Posterior vena cava (tissue), 2 donors: ENCODE measurements at regions not wholly inside any gene's neighbourhood (a gene's known extent, or its start where the extent isn't known, plus 50 kb on each side); places are given as distances from the start of the nearest gene placed in this dataset.

Source experiments
- DNase-seq: peaks from one replicate; pipeline ENCODE4 v3.0.0-alpha.2; 2020; ENCODE audit warnings: low spot score
- intact Hi-C, 2 donors: fragments of 100-400 bp; cut with DNase I; formaldehyde crosslinking; loops; one replicate each; pipeline versions ENCODE4 v1.14.1 to v1.14.2; 2022 to 2023
- donor health status: DM: yes; HTN: yes; CAD: no.
- donor health status: DM: yes; HTN: yes; CAD: no.

DNA sequence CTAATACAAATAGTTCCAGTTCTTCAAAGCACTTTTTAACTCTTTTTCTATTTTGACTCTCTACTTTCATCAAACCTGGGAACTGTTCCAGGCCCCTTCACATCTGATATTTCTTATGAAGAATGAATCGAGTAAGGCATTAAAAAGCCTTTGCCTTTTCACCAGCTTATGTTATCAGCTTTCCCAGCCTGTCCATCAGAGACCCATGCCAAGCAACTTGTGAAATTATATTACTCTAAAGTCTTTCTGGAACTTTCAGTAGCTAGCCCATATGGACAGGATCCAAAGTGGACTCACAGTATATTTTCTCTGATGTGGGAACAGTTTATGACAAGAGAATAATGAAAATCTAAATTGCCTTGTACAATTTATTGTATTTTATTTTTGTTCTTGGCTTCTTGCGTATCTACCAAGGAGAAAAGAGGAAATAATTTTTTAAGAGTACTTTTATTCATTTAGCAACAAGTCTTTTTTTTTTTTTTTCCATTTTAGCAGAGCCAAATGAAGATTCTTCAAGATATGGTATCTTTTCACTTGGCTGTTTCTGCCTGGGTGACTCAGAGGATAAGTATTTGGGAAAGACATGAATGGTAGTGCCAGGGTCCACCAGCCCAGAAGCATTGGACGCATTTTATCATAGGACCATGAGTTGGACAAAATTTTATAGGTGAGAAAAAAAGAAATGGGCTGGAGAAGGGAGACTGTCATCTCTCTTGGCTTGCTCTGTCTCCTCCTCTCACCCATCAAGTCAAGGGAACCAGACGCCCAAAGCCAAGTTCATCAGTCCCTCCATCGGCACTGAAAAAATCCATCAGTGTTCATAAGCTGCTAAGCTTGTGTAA is 195.8 kb upstream of the NEBL start:
- intact Hi-C loops: no loop called here
- no peak for DNase-seq

DNA sequence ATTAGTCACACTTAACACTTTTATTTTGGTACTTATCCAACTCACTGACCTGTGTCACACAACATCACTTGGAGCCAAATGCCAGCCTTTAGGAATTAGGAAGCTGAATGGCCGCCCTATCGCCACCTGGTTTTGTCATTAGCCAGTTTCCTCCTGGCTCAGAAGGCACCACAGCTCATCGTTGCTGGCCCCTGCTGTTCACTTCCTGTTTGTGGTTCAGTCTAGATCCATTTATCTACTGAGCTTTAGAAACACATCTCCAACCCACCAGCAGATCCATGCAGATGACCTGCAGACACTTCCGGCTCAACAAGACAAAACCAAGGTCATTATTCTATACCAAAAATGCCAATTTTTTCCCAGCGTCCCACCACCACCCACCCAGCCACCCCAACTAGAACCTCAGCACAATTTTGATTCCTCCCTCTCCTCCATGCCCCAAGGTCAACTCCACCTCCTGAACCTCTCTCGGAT is 193.5 kb upstream of the NEBL start:
- intact Hi-C loops: no loop called here
- no peak for DNase-seq

DNA sequence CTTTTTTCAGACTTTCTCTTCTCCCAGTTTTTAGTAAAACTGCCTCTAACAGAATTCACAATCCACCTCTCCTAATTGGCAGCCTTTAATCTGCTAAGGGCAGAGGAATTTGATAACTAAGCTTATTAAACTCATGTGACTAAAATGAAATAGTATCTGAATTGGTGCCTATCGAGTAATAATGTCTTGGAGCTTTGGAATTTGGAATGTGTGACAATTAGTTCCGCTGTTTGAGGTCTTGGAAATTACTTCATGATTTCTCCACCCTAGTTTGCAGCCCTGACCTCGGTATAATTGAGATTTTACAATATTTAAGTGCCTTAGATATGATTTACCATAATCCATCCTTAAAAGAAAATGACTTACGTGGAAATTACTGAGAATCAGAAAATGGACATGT is 190.4 kb upstream of the NEBL start:
- intact Hi-C loops: no loop called here
- no peak for DNase-seq

DNA sequence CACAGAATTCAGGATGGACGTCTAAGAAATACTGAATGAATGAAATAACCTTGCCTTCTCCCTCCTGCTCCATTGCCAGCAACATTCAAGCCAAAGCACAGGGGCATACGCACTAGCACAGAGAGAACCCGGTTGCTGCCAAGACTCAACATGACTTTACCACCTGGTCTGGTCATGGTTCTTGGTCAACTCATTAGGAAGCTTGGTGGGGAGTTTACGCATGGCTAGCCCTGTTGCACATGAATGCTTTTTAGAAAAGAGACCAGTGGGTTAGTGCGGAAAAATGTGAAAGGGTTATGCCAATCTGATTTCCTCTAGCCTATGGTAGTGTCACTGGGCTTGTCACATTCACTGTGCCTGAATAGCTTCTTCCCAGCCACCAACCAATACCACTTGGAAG is 187.6 kb upstream of the NEBL start:
- intact Hi-C loops: no loop called here

GRCh38 chr10:21083861-21084260 is 186.8 kb upstream of the NEBL start:
- no peak for DNase-seq
- intact Hi-C loops: no loop called here

More for the DNA sequence above, 187.6 kb upstream of the NEBL start:
- no peak for DNase-seq

GRCh38 chr10:21082206-21082605 is 185.1 kb upstream of the NEBL start:
- intact Hi-C loops: no loop called here
- DNase-seq: no peak

DNA sequence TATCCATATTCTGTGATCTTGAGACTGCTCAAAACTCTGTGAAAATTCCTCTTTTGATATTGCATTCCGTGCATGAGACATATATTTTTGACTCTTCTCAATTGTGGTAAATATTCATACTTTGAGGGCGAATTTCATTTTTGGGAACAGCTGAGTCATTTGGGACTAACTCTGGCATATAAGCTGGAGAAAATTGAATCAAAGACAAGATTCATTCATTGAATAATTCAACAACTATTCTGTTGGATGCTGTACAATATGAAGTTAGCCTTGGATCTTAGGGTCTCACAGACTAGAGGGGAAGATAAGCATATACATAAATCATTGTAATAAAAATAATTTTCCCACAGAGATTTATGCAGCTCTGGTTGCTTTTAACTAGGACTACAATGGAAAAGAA is 183.2 kb upstream of the NEBL start:
- no peak for DNase-seq
- intact Hi-C loops: no loop called here

GRCh38 chr10:21079330-21079658 is 182.2 kb upstream of the NEBL start:
- DNase-seq: no peak
- intact Hi-C loops: loop anchor here in 1 of 2 donors (10.0 kb wide), 2 partner anchors 186 to 416 kb away; no protein-coding TSS in a partner anchor

- intact Hi-C loops: loop anchor here in 1 of 2 donors (10.0 kb wide), 2 partner anchors 186 to 416 kb away; no protein-coding TSS in a partner anchor
- no peak for DNase-seq
These were observed 181.6 kb upstream of the NEBL start for GRCh38 chr10:21078410-21079329.

DNA sequence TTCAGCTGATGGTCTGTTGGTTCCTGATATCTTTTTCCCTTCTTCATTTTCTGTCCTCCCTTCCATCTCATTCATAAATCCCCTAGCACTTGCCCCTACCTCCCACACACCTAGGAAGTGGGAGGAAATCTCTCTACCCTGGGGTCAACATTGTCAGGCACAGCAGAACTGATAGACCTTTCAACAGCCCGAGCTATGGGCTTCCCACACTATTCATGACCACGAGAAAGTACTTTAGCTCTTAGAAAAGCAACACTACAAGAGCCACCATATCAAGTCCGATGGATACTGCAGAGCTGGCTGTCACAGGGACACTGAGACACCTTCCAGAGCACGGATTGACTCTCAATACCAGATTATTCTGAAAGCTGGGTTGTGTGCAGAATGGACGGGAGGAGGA is 180.6 kb upstream of the NEBL start:
- DNase-seq: no peak
- intact Hi-C loops: loop anchor here in 1 of 2 donors (10.0 kb wide), 2 partner anchors 187 to 417 kb away; no protein-coding TSS in a partner anchor

DNA sequence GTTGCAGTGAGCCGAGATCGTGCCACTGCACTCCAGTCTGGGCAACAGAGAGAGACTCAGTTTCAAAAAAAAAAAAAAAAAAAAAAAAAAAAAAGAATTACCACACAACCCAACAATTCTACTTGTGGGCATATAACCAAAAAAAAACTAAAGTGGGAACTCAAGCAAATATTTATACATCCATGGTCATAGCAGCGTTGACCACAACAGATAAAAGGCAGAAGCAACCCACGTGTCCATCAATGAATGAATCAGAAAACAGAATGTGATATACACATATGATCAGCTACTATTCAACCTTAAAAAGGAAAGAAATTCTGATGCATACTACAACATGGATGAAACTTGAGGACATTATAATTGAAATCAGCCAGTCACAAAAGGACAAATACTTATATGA is 179.3 kb upstream of the NEBL start:
- intact Hi-C loops: loop anchor here in 1 of 2 donors (10.0 kb wide), 2 partner anchors 188 to 418 kb away; no protein-coding TSS in a partner anchor

DNA sequence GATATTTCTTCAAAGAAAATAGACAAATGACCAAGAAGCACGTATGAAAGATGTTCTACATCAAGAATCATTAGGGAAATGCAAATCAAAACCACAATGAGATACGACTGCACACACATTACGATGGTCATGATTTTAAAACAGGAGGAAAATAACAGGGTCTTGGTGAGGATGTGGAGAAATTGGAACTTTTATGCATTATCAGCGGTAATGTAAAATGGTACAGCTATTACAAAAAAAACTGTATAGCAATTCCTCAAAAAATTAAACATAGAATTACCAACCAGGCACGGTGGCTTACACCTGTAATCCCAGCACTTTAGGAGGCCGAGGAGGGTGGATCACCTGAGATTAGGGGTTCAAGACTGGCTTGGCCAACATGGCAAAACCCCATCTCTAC is 178.8 kb upstream of the NEBL start:
- DNase-seq: no peak

More for the DNA sequence above, 179.3 kb upstream of the NEBL start:
- no peak for DNase-seq

DNA sequence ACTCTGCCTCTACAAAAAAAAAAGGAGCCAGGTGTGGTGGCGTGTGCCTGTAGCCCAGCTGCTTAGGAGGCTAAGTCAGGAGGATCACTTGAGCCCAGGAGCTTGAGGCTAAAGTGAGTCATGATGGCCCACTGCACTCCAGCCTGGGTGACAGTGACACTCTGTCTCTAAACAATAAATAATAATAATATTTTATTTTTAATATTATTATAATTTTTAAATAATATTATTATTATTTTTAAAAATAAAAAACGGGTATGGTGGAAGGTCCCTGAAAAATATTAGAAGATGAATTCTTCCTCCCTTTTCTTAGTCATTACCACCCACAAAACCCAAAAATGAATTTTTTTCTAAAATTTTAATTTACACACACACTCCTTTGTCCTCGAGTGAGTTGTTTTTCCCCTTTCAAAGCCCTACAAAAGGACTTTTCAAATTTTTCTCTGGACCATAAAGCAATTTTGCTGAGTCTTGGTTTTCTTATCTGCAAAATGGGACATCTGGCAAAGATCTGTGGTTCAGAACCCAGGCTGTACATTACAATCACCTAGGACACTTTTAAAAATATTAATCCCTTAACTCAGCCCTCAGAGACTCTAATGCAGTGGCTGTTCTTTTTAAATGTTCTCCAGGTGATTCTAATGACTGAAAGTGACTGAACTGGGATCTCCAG is 174.0 kb upstream of the NEBL start:
- intact Hi-C loops: loop anchor here in 1 of 2 donors (10.0 kb wide), 2 partner anchors 194 to 424 kb away; no protein-coding TSS in a partner anchor
- no peak for DNase-seq

More for the DNA sequence above, 178.8 kb upstream of the NEBL start:
- intact Hi-C loops: loop anchor here in 1 of 2 donors (10.0 kb wide), 2 partner anchors 189 to 419 kb away; no protein-coding TSS in a partner anchor

GRCh38 chr10:21069929-21070700 is 173.0 kb upstream of the NEBL start:
- DNase-seq: no peak
- intact Hi-C loops: loop anchor here in 1 of 2 donors (10.0 kb wide), 2 partner anchors 195 to 425 kb away; no protein-coding TSS in a partner anchor

DNA sequence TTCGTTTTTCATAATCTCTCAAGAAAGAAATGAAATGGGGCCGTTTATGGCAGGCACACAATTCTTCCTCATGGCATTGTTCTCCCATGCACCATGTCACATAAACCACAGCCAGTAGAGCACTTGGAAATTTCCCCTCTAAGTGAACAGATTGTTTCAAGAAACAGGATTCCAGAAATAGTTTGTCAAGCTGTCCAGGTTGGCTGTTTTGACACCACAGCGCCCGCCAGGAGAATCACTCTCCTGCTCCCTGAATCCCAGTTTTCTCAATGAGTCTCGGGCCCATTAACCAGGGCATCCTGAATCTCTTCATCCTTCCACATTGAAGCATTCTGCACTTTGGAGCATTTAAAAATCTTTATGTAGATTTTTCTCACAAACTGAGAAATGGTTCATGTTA is 172.2 kb upstream of the NEBL start:
- DNase-seq: no peak
- intact Hi-C loops: no loop called here

- DNase-seq: no peak
- intact Hi-C loops: no loop called here
These were observed 171.0 kb upstream of the NEBL start for GRCh38 chr10:21068026-21068656.

DNA sequence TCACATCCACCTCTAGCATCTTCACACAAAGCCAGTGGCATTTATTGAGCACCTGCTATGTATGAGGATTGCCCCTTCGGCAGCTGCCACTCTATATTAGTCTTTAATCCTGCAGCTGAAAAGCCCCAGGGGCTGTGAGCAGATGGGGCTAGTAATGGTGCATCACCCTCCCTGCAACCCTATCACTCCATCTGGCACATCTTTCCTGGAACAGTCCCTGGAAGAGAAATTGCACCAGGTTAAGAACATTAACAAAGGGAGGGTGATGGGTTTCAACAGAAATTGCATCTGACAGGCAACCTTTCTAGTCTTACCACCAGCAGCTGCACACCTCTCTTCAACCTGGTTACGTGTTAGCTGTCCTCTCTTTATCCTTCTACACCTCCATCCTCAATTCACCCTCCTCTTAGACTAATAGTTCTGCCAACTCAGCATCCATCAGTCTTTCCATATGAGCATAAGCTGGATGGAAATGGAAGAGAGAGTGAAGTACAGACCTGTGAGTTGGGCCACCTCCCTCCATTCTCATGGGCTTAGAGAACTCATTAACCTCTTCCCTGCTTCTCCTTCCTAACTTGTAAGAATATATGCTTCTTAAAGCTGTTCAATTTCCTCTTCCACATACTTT is 168.6 kb upstream of the NEBL start:
- no peak for DNase-seq
- intact Hi-C loops: no loop called here

GRCh38 chr10:21061982-21062381 is 164.9 kb upstream of the NEBL start:
- intact Hi-C loops: no loop called here
- no peak for DNase-seq
